Astrocyte (in vitro differentiated cells and primary cell): ENCODE measurements at regions not wholly inside any gene's neighbourhood (a gene's known extent, or its start where the extent isn't known, plus 50 kb on each side); places are given as distances from the start of the nearest gene placed in this dataset.
"Not testable (repeated sequence)": the region's sequence is repeated elsewhere in the genome, so short reads cannot be mapped to it uniquely, and the experiment has no call there.

Experiments
- DNase-seq: peaks from one replicate; pipeline ENCODE4 v3.0.0-alpha.2; 2010; ENCODE audit warnings: low read depth
- FAIRE-seq: peaks from 2 replicates; lab custom pipeline; 2011; peaks lifted over from hg19 to GRCh38; lab: Jason Lieb, UNC
- H2AFZ ChIP-seq: 2 replicates; pipeline ENCODE4 v1.6.0; 2012; ENCODE audit warnings: low read depth, low read length, inconsistent platforms
- H3K27ac ChIP-seq: 2 replicates; pipeline ENCODE4 v1.5.1; 2011; ENCODE audit warnings: low read depth, low read length, inconsistent platforms
- H3K27me3 ChIP-seq: 2 replicates; pipeline ENCODE4 v1.6.0; 2011; ENCODE audit warnings: low read length, inconsistent platforms; ENCODE audit not compliant: insufficient read depth
- H3K36me3 ChIP-seq: 2 replicates; pipeline ENCODE4 v1.5.1; 2011; ENCODE audit warnings: low read length, inconsistent platforms; ENCODE audit not compliant: insufficient read depth
- H3K4me1 ChIP-seq: 2 replicates; pipeline ENCODE4 v1.5.1; 2011; ENCODE audit warnings: low read length, inconsistent platforms; ENCODE audit not compliant: insufficient read depth
- H3K4me2 ChIP-seq: 2 replicates; pipeline ENCODE4 v1.6.0; 2012; ENCODE audit warnings: low read length, inconsistent platforms
- H3K4me3 ChIP-seq: 2 replicates; pipeline ENCODE4 v1.5.1; 2011; ENCODE audit warnings: low read depth, mild to moderate bottlenecking, low read length, inconsistent platforms; ENCODE audit not compliant: insufficient read depth
- H3K79me2 ChIP-seq: 2 replicates; pipeline ENCODE4 v1.6.0; 2012; ENCODE audit warnings: mild to moderate bottlenecking, low read length, inconsistent platforms; ENCODE audit not compliant: insufficient read depth
- H3K9ac ChIP-seq: 2 replicates; pipeline ENCODE4 v1.6.0; 2012; ENCODE audit warnings: mild to moderate bottlenecking, low read length, inconsistent platforms
- H3K9me3 ChIP-seq: 2 replicates; pipeline ENCODE4 v1.5.1; 2012; ENCODE audit warnings: low read depth, mild to moderate bottlenecking, low read length, inconsistent platforms; ENCODE audit not compliant: insufficient read depth
- H4K20me1 ChIP-seq: 2 replicates; pipeline ENCODE4 v1.6.0; 2012; ENCODE audit warnings: low read length, inconsistent platforms; ENCODE audit not compliant: insufficient read depth
- H3K27ac Mint-ChIP-seq: one replicate; pipeline ENCODE4 v1.8.0; 2021; ENCODE audit warnings: mild to moderate bottlenecking, mixed read lengths; ENCODE audit not compliant: unreplicated experiment
- H3K27me3 Mint-ChIP-seq: one replicate; pipeline ENCODE4 v1.8.0; 2021; ENCODE audit warnings: low read depth, mixed read lengths; ENCODE audit not compliant: unreplicated experiment
- H3K36me3 Mint-ChIP-seq: one replicate; pipeline ENCODE4 v1.8.0; 2021; ENCODE audit warnings: low read depth, mixed read lengths; ENCODE audit not compliant: unreplicated experiment
- H3K4me1 Mint-ChIP-seq: one replicate; pipeline ENCODE4 v1.8.0; 2021; ENCODE audit warnings: low read depth, mixed read lengths; ENCODE audit not compliant: unreplicated experiment
- H3K4me3 Mint-ChIP-seq: one replicate; pipeline ENCODE4 v1.8.0; 2021; ENCODE audit warnings: mild to moderate bottlenecking, moderate library complexity, mixed read lengths; ENCODE audit not compliant: unreplicated experiment
- H3K9me3 Mint-ChIP-seq: one replicate; pipeline ENCODE4 v1.8.0; 2021; ENCODE audit warnings: mild to moderate bottlenecking, mixed read lengths; ENCODE audit not compliant: unreplicated experiment
- EZH2 ChIP-seq: IDR thresholded peaks from 2 replicates; pipeline ENCODE4 v1.6.1; 2012; ENCODE audit warnings: mild to moderate bottlenecking, low read length, inconsistent platforms; ENCODE audit not compliant: insufficient read depth
- TF ChIP-seq, protein P1 (sequence below): IDR thresholded peaks from 2 replicates; pipeline ENCODE4 v1.5.1; 2011; ENCODE audit warnings: low read depth, mild to moderate bottlenecking, inconsistent platforms, low read length, moderate library complexity; ENCODE audit not compliant: insufficient read depth

DNA sequence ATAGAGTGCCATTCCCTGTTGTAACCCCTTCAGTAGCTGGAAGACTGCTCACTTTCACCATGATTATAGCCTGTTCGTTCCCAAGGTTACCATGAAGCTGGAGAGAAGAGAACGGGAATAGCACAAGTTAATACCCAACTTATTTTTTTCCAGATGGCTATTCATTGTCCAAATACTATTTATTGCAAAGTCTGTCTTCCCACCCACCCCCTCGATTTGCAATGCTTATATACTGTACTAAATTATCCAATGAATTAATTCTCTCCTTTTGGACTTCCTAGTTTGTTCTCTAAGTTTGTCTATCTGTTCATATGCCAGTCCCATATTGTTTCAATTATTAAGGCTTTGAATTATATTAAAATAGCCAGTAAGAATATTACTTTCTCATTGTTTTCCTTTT is 231.0 kb downstream of the RAB11FIP4 start:
- no peaks in the 10 kb centered on the region for H3K36me3 Mint-ChIP-seq
- FAIRE-seq (no peak), DNase-seq (no peak)
- no peak for TF ChIP-seq EZH2
- TF ChIP-seq, protein P1, sequence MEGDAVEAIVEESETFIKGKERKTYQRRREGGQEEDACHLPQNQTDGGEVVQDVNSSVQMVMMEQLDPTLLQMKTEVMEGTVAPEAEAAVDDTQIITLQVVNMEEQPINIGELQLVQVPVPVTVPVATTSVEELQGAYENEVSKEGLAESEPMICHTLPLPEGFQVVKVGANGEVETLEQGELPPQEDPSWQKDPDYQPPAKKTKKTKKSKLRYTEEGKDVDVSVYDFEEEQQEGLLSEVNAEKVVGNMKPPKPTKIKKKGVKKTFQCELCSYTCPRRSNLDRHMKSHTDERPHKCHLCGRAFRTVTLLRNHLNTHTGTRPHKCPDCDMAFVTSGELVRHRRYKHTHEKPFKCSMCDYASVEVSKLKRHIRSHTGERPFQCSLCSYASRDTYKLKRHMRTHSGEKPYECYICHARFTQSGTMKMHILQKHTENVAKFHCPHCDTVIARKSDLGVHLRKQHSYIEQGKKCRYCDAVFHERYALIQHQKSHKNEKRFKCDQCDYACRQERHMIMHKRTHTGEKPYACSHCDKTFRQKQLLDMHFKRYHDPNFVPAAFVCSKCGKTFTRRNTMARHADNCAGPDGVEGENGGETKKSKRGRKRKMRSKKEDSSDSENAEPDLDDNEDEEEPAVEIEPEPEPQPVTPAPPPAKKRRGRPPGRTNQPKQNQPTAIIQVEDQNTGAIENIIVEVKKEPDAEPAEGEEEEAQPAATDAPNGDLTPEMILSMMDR = no peak
- H3K9ac ChIP-seq = no peak overlapping the region
- H3K4me2 ChIP-seq = no peak overlapping the region
- no peaks in the 10 kb centered on the region for H4K20me1 ChIP-seq
- no peaks in the 10 kb centered on the region for H3K4me1 Mint-ChIP-seq
- no peak overlapping the region for H3K4me3 Mint-ChIP-seq
- peaks cover 3% of the 10 kb centered on the region for H3K4me1 ChIP-seq
- no peak overlapping the region for H3K27ac ChIP-seq
- H3K27me3 Mint-ChIP-seq = no peaks in the 10 kb centered on the region
- no peak overlapping the region for H3K27ac Mint-ChIP-seq
- H3K27me3 ChIP-seq = no peaks in the 10 kb centered on the region
- H3K36me3 ChIP-seq = no peaks in the 10 kb centered on the region
- no peak overlapping the region for H2AFZ ChIP-seq
- H3K9me3 Mint-ChIP-seq = peaks cover 6% of the 10 kb centered on the region
- no peak overlapping the region for H3K4me3 ChIP-seq
- H3K79me2 ChIP-seq = no peaks in the 10 kb centered on the region
- no peaks in the 10 kb centered on the region for H3K9me3 ChIP-seq

GRCh38 chr17:31621566-31621965 is 230.1 kb downstream of the RAB11FIP4 start:
- H3K9me3 ChIP-seq = no peaks in the 10 kb centered on the region
- DNase-seq (no peak), FAIRE-seq (no peak)
- Mint-ChIP-seq H3K4me1 (no peaks in the 10 kb centered on the region), H3K9me3 (peaks cover 4% of the 10 kb centered on the region), H3K27ac (no peak overlapping the region), H3K36me3 (no peaks in the 10 kb centered on the region), H3K4me3 (no peak overlapping the region), H3K27me3 (no peaks in the 10 kb centered on the region)
- H2AFZ ChIP-seq = no peak overlapping the region
- no peaks in the 10 kb centered on the region for H3K27me3 ChIP-seq
- H3K36me3 ChIP-seq = no peaks in the 10 kb centered on the region
- no peak overlapping the region for H3K27ac ChIP-seq
- H4K20me1 ChIP-seq = no peaks in the 10 kb centered on the region
- no peak overlapping the region for H3K9ac ChIP-seq
- TF ChIP-seq EZH2 = no peak
- TF ChIP-seq, protein P1 = no peak
- H3K4me1 ChIP-seq = no peaks in the 10 kb centered on the region
- H3K4me3 ChIP-seq = no peak overlapping the region
- H3K79me2 ChIP-seq = no peaks in the 10 kb centered on the region
- no peak overlapping the region for H3K4me2 ChIP-seq

DNA sequence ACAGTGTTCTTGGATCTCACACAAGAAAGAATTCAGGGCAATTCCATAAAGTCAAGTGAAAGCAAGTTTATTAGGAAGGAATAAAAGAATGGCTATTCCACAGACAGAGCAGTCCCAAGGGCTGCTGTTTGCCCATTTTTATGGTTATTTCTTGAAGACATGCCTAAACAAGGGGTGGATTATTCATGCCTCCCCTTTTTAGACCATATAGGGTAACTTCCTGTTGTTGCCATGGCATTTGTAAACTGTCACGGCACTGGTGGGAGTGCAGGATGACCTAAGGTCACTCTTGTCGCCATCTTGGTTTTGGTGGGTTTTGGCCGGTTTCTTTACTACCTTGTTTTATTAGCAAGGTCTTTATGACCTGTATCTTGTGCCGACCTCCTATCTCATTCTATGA is 219.6 kb downstream of the RAB11FIP4 start:
- not testable (repeated sequence) for H3K4me1 Mint-ChIP-seq, H3K9ac ChIP-seq, H4K20me1 ChIP-seq, H3K9me3 ChIP-seq, H3K27ac ChIP-seq, H2AFZ ChIP-seq, H3K9me3 Mint-ChIP-seq, H3K27ac Mint-ChIP-seq, H3K4me2 ChIP-seq, FAIRE-seq, H3K36me3 ChIP-seq, H3K27me3 Mint-ChIP-seq, H3K79me2 ChIP-seq, H3K4me3 ChIP-seq, DNase-seq, H3K36me3 Mint-ChIP-seq, H3K4me1 ChIP-seq, H3K27me3 ChIP-seq, H3K4me3 Mint-ChIP-seq
